ENCODE measurements at regions not wholly inside any gene's neighbourhood (a gene's known extent, or its start where the extent isn't known, plus 50 kb on each side); places are given as distances from the start of the nearest gene placed in this dataset.

DNA sequence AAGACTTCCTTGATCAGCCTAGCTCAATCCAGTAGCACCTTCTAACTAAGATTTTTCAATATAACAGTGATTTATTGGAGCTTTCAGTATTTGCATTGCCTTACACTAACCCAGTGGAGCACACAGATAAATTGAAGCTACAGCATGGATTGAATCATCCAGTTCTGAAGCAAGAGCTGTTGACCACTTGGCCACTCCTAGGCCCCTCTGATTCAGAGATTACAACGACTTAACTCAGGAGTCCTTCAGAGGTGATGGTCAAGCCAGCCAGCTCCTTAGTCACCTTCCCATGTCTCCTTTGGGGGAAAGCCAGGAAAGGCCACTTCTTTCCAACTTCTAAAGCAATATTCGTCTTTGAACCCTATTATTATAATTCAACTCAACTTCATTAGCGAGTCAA lies 151.8 kb downstream of the TENT5C start:
- TF ChIP-seq YY1 (IDR thresholded peaks at IDR 0.05; ENCODE audit: insufficient read depth, insufficient read length) (no peak), ZNF274 (IDR thresholded peaks at IDR 0.05; ENCODE audit: low read depth, low read length) (no peak)
